ENCODE measurements at regions not wholly inside any gene's neighbourhood (a gene's known extent, or its start where the extent isn't known, plus 50 kb on each side); places are given as distances from the start of the nearest gene placed in this dataset.

GRCh38 chr12:92378682-92379479, 233.2 kb upstream of the BTG1 start:
- TF ChIP-seq CTCF (IDR thresholded peaks at IDR 0.05) (no peak), POLR2AphosphoS5 (IDR thresholded peaks at IDR 0.05; ENCODE audit: low read depth, low read length) (no peak), MXI1 (IDR thresholded peaks at IDR 0.05; ENCODE audit: low read depth, low read length) (no peak), TCF12 (IDR thresholded peaks at IDR 0.05) (no peak), EZH2phosphoT487 (IDR thresholded peaks at IDR 0.05; ENCODE audit: borderline replicate concordance, low read depth) (no peak), FOSL2 (IDR thresholded peaks at IDR 0.05; ENCODE audit: borderline replicate concordance, low read depth) (no peak), RFX5 (IDR thresholded peaks at IDR 0.05; ENCODE audit: low read length) (no peak), YY1 (IDR thresholded peaks at IDR 0.05; ENCODE audit: low read depth) (no peak), TAF1 (IDR thresholded peaks at IDR 0.05; ENCODE audit: borderline replicate concordance, low read depth, low read length) (no peak), ZBTB33 (IDR thresholded peaks at IDR 0.05; ENCODE audit: borderline replicate concordance, low read depth) (no peak)
- TF ChIP-seq, protein P1, sequence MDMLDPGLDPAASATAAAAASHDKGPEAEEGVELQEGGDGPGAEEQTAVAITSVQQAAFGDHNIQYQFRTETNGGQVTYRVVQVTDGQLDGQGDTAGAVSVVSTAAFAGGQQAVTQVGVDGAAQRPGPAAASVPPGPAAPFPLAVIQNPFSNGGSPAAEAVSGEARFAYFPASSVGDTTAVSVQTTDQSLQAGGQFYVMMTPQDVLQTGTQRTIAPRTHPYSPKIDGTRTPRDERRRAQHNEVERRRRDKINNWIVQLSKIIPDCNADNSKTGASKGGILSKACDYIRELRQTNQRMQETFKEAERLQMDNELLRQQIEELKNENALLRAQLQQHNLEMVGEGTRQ (IDR thresholded peaks at IDR 0.05; ENCODE audit: borderline replicate concordance, low read depth, low read length) = no peak
- TF ChIP-seq, protein P2, sequence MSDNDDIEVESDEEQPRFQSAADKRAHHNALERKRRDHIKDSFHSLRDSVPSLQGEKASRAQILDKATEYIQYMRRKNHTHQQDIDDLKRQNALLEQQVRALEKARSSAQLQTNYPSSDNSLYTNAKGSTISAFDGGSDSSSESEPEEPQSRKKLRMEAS (IDR thresholded peaks at IDR 0.05; ENCODE audit: low read depth) = no peak
- TF ChIP-seq, protein P3, sequence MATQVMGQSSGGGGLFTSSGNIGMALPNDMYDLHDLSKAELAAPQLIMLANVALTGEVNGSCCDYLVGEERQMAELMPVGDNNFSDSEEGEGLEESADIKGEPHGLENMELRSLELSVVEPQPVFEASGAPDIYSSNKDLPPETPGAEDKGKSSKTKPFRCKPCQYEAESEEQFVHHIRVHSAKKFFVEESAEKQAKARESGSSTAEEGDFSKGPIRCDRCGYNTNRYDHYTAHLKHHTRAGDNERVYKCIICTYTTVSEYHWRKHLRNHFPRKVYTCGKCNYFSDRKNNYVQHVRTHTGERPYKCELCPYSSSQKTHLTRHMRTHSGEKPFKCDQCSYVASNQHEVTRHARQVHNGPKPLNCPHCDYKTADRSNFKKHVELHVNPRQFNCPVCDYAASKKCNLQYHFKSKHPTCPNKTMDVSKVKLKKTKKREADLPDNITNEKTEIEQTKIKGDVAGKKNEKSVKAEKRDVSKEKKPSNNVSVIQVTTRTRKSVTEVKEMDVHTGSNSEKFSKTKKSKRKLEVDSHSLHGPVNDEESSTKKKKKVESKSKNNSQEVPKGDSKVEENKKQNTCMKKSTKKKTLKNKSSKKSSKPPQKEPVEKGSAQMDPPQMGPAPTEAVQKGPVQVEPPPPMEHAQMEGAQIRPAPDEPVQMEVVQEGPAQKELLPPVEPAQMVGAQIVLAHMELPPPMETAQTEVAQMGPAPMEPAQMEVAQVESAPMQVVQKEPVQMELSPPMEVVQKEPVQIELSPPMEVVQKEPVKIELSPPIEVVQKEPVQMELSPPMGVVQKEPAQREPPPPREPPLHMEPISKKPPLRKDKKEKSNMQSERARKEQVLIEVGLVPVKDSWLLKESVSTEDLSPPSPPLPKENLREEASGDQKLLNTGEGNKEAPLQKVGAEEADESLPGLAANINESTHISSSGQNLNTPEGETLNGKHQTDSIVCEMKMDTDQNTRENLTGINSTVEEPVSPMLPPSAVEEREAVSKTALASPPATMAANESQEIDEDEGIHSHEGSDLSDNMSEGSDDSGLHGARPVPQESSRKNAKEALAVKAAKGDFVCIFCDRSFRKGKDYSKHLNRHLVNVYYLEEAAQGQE (IDR thresholded peaks at IDR 0.05; ENCODE audit: low read depth, low read length) = no peak
